Spleen (tissue), 7 donors: ENCODE measurements at regions not wholly inside any gene's neighbourhood (a gene's known extent, or its start where the extent isn't known, plus 50 kb on each side); places are given as distances from the start of the nearest gene placed in this dataset.

Source experiments
- CTCF ChIP-seq, 11 experiments: fragments of 200-600 bp in 7 of 11; fragments of 450-650 bp in 4 of 11; sonication (generic) in 4 of 11; IDR thresholded peaks in 8 of 11; conservative IDR thresholded peaks in 3 of 11; 1 replicate in 7 of 11; 2 replicates in 4 of 11; pipeline versions ENCODE4 v1.4.0 to v1.8.0; 2016 to 2021; ENCODE audit warnings: antibody characterized with exemption in 11 of 11, inconsistent platforms in 4 of 11, mild to moderate bottlenecking in 1 of 11
- POLR2A ChIP-seq, 3 donors: fragments of 450-650 bp; IDR thresholded peaks; one replicate each; pipeline ENCODE4 v1.5.1; 2017; ENCODE audit warnings: antibody characterized with exemption in 3 of 3, mild to moderate bottlenecking in 1 of 3
- POLR2AphosphoS5 ChIP-seq, 3 donors: sonication (generic); formaldehyde crosslinking; IDR thresholded peaks; one replicate each; pipeline ENCODE4 v1.5.1; 2017; ENCODE audit warnings: antibody characterized with exemption in 3 of 3
- donor health status: DM: no; HTN: no; CAD: no; lungs with moderate emphysema.
- donor health status: DM: no; HTN: no; CAD: no.
- donor health status: DM: no; HTN: no; CAD: no.

GRCh38 chr7:82655965-82656364 is 212.4 kb upstream of the CACNA2D1 start:
- TF ChIP-seq CTCF (IDR thresholded peaks at IDR 0.05 in 8 of 11, conservative IDR thresholded peaks at IDR 0.05 in 3 of 11) (no peak), POLR2A (IDR thresholded peaks at IDR 0.05) (no peak), POLR2AphosphoS5 (IDR thresholded peaks at IDR 0.05) (no peak)
